ENCODE measurements at regions not wholly inside any gene's neighbourhood (a gene's known extent, or its start where the extent isn't known, plus 50 kb on each side); places are given as distances from the start of the nearest gene placed in this dataset.

GRCh38 chr2:22253171-22253570, 1129.4 kb downstream of the TDRD15 start:
- ChIA-PET CTCF (no interaction called here), POLR2A (no interaction called here)
- Histone ChIP-seq H3K9me3 (ENCODE audit: control insufficient read depth, insufficient read depth, low read depth, low read length) (no peaks in the 10 kb centered on the region), H3K36me3 (ENCODE audit: control insufficient read depth in 2 of 2, insufficient read depth in 1 of 2, low read length in 2 of 2) (no peaks in the 10 kb centered on the region), H3K4me1 (ENCODE audit: control insufficient read depth, insufficient read depth, low read length) (no peaks in the 10 kb centered on the region), H3K4me3 (ENCODE audit: low read depth, low read length) (no peak overlapping the region), H3K27ac (ENCODE audit: extremely low read depth, low read depth, low read length) (no peak overlapping the region)
- no peak for TF ChIP-seq ZNF140 (tag by site-specific recombination; IDR thresholded peaks at IDR 0.05)
- no peak for TF ChIP-seq SETDB1 (IDR thresholded peaks at IDR 0.05; ENCODE audit: insufficient read length, low read length)
- no peak for TF ChIP-seq ZNF449 (tag by site-specific recombination; IDR thresholded peaks at IDR 0.05)
- TF ChIP-seq ZNF175 (tag by site-specific recombination; IDR thresholded peaks at IDR 0.05): no peak
- no peak for TF ChIP-seq ZNF23 (tag by site-specific recombination; IDR thresholded peaks at IDR 0.05; ENCODE audit: borderline replicate concordance)
- TF ChIP-seq ZNF704 (tag by site-specific recombination; IDR thresholded peaks at IDR 0.05): no peak
- no peak for TF ChIP-seq ZNF548 (tag by site-specific recombination; IDR thresholded peaks at IDR 0.05)
- no peak for TF ChIP-seq ZNF629 (tag by site-specific recombination; IDR thresholded peaks at IDR 0.05)
- no peak for TF ChIP-seq PRDM4 (tag by site-specific recombination; IDR thresholded peaks at IDR 0.05)
- no peak for TF ChIP-seq ZXDB (tag by site-specific recombination; IDR thresholded peaks at IDR 0.05)
- no peak for TF ChIP-seq ZFP41 (tag by site-specific recombination; IDR thresholded peaks at IDR 0.05; ENCODE audit: borderline replicate concordance)
- no peak for TF ChIP-seq ZBTB44 (tag by site-specific recombination; IDR thresholded peaks at IDR 0.05)
- no peak for TF ChIP-seq ZBTB48 (tag by site-specific recombination; IDR thresholded peaks at IDR 0.05)
- no peak for TF ChIP-seq MZF1 (tag by site-specific recombination; IDR thresholded peaks at IDR 0.05; ENCODE audit: borderline replicate concordance)
- no peak for TF ChIP-seq PRDM10 (tag by site-specific recombination; IDR thresholded peaks at IDR 0.05)
- no peak for TF ChIP-seq ZFHX2 (tag by site-specific recombination; conservative IDR thresholded peaks at IDR 0.05)

Measured in HEK293 (cell line).